Inflammatory macrophage treated with lipopolysaccharide for 4 hours (primary cell): ENCODE measurements at regions not wholly inside any gene's neighbourhood (a gene's known extent, or its start where the extent isn't known, plus 50 kb on each side); places are given as distances from the start of the nearest gene placed in this dataset.
"Not testable (repeated sequence)": the region's sequence is repeated elsewhere in the genome, so short reads cannot be mapped to it uniquely, and the experiment has no call there.

ENCODE experiments used
- DNase-seq: peaks from one replicate; pipeline ENCODE4 v3.0.0-alpha.2; 2020

DNA sequence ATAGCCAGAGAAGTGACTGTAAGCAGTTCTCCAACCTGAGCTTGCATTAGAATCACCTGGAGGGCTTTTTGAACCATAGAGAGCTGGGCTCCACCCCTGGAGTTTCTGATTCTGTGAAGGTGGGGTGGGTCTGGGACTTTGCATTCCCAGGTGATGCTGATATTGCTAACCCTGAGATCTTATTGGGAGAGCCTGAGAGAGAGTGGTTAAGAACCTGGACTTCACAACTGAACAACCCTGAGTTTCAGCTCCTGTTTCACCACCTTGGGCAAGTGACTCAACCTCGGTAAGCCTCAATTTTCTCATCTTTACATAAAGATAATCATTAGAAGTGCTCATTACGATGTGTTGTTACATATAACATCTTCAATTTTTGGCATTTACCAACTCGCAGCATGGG is 498.6 kb downstream of the EBF1 start:
- DNase-seq, result no peak

DNA sequence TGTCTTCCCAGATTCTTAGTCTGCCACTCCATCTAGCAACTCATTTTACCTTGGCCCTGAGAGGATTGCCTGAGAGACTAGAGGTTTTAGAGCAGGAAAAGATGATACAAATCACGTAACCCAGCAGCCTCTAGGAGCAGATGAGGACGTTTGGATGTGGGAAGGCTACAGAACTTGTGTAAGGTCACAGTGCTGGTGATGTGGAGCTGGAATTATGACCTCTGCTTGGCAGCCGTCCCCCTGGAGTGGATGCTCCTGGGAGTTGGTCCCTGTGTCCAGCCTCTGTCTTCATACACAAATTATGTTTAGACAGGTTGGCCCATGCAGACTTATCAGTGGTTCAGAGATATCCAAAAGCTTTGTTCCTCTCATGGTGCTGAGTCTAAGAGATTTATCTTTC is 499.0 kb downstream of the EBF1 start:
- DNase-seq, result no peak

DNA sequence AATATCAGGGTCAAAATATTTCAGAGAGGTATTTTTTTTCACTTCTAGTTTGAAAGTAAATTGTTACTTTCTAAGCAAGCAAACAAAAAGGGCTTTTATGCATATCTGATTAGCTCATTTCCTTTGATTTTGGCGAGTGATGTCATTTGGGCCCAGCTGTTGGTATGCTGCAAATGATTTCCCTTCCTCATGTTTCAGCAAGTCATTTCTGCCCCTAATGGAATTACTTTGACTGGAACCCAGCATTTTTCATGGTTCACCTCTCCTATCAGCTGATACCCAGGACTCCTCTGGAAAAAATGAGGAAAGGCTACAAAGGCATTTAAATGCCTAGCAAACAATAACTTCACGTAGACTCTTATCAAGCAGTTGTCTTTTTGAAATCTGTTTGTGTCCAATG is 500.6 kb downstream of the EBF1 start:
- DNase-seq, result peak; percentile 37

DNA sequence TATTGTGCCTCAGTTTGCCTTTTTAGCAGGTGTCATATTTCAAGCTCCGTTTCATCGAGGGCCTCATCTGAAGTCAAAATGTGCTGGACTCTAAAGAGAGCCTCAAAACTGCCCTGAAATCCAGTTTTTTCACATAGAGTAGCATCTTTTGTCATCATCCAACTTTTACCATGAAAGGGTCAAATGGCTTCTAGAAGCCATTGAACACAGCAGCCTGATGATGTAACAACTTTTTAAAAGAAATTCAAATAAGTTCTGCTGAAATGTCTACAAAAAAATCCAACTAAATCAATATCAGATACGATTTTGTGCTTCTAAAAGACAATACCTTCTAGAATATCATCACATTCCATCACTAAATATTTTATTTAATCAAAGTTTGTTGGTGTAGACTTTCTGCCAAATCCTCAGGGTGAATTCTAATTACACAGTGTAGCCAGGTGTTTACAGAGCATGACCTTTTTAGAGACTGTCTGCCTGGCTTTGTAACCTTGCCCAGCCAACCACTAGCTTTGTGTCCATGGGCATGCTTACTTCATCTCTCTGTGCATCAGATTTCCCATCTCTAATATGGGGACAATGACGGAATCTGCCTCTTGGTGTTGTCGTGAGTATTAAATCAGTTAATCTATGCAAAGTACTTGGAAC is 505.0 kb downstream of the EBF1 start:
- DNase-seq, result no peak

DNA sequence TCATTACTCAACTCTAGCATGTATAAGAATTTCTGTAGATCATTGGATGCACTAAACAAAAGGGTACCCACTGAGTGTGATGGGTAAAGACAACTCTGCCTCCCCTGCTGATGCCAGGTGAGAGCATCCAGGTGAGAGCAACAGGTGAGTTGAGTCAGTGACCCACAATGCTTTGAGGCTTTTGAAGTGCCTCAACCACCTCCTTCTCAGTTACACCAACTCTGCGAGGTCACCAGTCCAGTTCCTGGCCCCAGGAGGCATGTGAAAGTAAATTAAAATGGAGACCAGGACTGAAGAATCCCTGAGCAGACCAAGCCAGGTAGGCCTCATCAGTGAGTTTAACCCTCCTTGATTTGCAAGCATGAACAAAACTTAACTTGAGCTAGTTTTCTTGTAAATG is 505.8 kb downstream of the EBF1 start:
- no peak for DNase-seq

DNA sequence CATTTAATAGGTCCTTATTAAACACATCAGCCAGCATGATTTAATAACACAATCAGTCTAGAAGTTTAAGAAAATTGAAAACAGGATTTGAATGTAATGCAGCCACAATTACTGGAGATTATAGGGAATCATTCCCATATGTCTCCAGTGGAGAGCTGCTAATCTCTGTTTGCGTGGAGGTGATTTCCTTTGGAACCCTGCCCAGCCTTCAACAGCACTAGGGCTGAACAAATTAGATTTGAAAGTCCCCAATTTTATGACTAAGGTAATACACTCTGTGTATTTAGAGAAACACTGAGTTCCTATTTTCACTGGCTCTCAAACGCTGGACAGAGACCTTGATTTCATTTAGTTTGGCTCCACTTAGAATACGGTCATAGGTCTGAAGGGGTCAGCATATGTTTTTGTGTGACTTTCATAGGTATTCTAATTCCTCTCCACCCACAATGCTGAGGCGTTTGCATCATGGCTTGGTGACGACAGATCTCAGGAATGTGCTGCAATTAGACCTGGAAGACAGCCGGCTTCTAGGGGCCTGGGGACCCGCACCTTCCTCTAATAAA is 508.3 kb downstream of the EBF1 start:
- no peak for DNase-seq

DNA sequence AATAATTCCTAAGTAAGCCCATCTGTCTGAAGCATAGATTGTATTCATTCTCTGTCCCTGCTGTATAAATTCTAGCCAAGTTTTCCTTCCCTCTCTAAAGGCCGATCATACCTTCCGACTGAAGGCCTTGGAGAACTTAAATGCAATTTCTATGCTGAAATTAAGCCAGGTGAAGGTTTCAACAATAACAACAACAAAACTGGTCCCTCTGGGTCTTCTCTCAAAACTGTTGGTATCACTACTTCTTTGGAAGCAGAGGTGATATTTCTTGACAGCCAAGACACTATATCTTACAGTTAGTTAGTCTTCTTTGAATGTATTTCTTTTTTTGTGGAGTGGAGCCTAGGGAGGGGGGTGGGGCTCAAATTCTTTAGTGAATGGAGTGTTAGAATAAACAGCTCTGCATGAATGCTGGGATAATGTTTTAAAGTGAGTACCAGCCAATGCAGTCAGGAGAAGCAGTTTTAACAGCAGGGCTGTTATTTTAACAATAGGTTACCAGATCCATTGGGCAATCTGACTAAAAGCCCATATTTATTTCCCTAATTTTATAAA is 508.9 kb downstream of the EBF1 start:
- DNase-seq, result no peak

DNA sequence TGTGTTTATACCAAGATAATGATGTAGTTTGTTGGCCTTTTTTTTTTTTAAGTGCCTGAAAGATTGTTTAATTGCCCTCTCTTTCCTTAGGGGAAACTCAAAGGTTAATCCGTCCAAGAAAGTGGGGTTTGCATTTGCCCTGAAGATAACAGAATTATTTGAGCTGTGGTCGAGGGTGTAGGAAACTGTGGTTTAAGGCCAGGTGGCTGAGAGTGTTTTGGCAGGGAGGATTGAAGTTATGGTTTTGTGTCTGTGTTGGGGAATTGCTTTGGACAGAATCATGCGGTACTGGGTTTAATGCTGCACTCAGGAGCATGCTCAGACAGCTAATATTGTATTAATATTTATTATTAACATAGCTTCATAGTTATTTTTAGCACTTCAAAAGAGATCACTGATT is 509.8 kb downstream of the EBF1 start:
- DNase-seq, result no peak

DNA sequence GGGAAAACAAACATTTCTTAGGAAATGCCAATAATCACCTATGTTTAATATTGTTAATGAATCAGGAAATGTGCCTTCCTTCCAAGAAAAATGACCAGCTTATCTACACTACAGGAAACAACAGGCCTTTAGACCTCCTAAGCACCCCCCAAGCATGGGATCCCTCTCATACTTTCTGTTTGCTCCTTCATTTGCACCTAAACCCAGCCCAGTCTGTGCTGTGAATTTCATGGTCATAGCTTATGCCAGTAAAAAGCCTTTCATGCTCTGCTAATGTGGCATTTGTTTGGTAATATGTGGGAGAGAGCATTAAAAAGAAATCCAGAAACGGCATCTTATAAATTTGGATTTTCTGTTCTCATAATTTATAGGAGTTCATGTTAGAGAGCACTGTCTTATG is 511.1 kb downstream of the EBF1 start:
- no peak for DNase-seq

DNA sequence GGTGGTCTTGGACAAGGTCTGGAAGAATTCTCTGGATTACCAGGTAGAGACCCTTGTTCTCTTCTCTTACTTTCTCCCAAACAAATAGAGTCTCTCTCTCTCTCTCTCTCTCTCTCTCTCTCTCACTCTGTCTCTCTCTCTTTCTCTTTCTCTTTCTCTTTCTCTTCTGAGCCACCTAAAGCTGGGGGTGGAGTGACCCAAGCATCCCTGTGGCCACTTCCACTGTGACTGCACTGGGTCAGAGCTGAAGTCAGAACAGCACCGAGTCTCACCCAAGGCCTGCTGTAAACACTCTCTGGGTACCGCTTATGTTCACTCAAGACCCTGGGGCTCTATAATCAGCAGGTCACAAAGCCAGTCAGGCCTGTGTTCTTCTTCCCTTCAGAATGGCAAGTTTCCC is 513.7 kb downstream of the EBF1 start:
- no peak for DNase-seq

DNA sequence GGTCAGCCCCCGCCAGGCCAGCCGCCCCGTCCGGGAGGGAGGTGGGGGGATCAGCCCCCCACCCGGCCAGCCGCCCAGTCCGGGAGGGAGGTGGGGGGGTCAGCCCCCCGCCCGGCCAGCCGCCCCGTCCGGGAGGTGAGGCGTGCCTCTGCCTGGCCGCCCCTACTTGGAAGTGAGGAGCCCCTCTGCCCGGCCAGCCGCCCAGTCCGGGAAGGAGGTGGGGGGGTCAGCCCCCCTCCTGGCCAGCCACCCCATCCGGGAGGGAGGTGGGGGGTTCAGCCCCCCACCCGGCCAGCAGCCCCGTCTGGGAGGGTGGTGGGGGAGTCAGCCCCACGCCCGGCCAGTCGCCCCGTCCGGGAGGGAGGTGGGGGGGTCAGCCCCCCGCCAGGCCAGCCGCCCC is 517.0 kb downstream of the EBF1 start:
- DNase-seq, result not testable (repeated sequence)

DNA sequence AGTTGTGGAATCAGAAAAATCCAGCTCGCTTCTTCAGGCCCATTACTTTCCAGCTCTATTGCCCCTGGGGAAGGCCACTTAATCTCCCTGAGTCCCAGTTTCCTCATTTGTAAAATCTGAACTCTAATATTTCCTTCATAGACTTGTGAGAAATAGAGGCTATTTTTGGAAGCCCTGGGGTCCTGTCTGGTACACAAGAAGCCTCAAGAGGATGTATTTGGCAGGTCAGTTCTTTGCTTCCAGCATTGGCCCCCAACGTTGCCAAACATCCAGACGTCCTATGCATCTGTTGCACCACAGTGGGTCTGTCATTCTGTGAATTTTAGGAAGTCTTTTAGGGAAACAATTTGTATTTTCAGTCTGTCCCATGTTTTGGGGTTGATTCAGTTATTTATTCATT is 525.9 kb downstream of the EBF1 start:
- DNase-seq, result no peak

DNA sequence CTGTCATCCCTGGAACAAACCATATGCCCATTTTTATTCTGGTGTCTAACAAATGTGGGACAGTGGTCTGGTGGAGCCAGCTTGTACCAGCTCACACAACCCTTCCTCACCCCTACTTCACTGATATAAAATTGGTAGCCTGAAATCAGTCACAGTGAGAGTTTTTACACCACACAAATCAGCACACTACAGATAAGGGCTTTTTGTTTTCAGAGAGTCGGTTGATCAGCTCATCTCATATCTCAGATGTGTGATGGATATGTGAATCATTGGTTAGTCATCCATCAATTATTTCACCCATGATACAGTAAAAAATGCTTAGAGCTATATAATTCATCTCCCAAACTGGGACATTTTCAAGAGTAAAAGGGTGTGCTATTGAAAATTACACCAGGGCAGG is 529.2 kb downstream of the EBF1 start:
- DNase-seq, result no peak

DNA sequence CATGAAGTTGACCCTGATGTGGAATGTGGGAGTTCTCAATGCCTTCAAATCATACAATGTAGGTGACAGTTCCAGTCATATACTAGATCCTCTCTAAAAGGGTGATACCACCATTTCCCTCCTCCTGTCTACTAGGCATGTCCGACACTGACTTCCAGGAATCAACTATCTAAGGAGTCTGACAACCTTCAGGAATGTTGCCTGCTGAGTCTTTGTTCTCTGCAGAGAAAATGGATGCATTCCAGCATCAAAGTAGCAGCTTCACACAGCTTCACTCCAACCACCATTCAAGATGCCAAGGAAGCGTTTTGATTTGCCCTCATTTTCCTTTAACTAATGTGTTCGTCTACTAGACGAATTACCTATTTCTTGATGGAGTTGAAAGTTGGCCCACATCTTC is 530.2 kb downstream of the EBF1 start:
- no peak for DNase-seq

DNA sequence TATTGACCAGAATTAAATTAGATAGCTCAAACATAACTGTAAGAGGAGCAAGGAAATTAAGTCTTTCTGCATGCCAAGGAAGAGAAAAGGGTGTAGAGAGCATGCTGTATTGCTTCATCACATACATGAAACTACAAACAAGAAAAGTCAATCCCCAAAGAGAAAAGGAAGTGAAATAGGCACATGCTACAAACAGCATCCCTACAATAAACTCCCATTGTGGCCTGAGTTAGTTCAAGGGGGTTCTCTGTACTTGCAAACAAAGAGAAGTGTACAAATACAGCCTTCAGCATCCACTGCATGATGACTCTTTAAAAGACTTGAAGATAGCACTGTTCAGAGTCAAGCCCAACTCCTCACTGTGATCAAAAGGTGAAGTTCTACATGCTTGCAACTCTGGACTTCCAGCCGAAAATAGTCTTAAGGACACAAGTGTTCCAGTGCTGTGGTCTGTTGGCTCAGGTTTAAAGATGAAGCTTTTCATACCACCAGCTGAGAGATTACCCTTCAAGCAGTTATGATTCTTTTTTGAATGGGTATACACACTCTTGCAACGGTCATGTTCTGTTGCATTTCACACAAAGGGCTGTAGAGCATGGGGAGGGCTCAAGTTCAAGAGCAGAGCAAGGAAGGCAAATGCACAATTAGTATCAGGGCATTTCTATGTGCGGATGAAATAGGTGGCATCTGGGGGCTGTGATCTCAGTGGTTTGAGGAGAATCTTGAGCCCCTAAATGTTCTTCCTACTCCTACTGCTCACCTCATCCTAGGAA is 534.5 kb downstream of the EBF1 start:
- peak; percentile 24 for DNase-seq

DNA sequence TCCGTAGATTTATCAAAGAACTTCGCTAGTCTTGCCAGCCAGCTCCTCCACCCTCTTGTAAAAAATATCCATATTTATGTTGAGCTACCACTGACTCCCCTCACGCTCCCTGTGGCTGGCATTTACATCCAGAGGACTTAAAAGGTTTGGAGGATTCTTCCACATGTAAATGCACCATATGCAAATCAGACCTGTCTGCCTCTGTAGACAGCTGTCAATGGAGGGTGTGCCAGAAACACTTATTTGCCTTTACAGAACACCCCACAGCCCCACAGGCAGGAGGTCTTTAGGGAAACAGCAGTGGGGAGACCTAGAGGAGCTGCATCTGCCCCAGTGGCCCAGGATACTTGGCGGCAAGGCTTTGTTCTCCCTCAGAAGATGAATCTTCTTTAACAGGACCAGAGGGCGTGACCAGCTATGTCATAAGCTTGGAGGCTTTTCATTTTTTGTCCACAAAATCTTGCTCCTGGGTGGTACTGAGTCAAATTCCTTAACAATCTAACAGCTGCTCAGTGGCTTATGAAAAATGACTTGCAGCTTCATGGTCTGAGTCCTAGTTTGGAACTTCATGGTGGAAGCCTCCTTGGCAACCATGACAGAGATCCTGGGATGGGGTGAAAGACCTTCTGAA is 535.8 kb downstream of the EBF1 start:
- no peak for DNase-seq

DNA sequence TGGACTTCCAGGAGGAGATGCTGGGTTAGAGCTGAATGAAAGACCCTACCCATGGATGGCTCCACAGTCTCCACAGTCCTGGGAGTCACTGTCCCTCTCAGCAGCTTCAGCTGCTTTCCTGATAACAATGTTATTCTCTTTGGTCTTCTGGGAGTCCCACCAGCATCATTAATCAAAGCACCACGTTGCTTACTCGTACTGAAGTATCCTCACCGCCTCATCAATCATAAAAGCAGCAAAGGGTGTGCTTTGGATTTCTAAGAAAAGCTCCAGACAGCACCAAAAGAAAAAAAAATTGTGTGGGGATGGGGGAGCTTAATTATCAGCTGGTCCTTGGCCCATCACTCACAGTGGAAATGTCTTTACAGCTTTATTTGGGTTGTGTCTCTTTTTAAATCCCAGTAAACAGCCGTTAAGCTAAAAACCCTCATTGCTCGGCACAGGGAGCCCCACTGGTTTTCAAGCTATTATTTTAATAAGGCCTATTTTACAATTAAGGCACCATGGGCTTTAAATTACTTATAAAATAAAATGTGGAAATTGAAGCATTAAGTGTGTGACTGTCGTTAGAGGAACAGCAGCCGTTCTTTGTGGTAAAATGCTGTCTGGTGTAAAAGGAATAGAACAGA is 538.0 kb downstream of the EBF1 start:
- no peak for DNase-seq

DNA sequence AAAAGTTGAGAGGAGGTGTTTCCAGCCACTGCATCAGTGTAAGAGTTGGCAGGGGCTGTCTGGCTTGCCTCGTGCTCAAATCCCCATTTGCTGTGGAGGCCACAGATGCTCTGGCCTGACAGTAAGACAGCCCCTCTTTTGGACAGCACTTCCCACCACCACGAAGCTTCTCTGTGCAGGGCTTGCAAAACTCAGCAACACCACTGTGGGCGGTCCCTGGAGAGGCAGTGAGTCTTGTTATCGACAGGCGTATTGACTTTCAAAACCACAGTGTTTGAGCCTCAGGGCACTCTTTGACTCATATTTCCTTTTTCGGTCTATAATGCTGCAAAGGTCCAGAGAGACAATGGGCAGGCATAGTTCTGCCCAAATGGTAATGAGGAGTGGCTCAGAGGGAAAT is 539.5 kb downstream of the EBF1 start:
- peak; percentile 47 for DNase-seq

DNA sequence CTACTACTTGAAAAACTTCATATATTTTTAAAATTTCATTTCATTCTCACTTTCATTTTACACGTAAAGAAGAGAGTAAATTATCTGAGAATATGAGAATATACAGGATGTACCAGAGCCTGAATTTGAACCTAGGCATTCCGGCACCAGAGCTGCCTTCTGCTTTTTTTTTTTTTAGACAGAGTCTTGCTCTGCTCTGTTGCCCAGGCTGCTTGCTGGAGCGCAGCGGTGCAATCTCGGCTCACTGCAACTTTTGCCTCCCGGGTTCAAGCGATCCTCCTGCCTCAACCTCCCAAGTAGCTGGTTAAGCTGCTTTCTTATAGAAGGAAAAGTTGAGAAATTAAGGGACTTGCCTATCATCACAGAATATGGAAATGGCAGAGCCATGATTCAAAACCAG is 540.1 kb downstream of the EBF1 start:
- no peak for DNase-seq

DNA sequence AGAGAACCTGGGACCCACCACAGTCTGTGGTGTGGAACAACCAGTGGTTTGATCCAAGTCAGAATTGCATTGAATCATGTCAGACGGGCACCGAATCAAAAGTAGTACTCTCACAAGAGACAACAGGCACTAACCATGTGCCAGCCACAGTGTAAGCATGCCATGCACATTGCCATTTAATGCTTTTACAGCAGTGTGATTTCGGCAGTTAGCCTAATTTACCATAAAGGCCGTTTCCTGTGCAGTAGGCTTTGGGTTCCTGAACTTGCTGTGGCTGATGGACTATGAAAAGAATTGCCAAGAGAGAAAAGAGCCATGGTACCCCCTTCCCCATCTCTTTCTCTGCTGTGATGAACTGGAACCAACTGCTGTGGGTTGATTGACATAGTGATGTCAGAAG is 540.6 kb downstream of the EBF1 start:
- DNase-seq, result no peak

DNA sequence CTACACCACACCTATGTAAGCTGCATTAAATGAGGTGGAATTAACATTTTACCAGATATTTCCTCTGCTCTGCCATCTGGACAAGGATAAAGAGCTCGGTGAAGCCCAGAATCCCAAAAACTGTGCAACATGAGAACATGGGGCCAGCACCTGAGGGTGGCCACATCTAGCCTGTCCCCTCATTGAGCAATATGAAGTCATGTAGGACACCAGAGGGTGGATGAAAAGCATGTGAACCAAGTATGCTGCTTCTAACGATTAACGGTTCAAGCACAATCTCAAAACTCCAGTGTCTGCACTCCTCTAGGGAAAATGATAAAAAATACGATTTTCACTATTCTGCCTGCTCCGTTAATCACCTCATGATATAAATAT is 545.8 kb downstream of the EBF1 start:
- DNase-seq, result no peak

DNA sequence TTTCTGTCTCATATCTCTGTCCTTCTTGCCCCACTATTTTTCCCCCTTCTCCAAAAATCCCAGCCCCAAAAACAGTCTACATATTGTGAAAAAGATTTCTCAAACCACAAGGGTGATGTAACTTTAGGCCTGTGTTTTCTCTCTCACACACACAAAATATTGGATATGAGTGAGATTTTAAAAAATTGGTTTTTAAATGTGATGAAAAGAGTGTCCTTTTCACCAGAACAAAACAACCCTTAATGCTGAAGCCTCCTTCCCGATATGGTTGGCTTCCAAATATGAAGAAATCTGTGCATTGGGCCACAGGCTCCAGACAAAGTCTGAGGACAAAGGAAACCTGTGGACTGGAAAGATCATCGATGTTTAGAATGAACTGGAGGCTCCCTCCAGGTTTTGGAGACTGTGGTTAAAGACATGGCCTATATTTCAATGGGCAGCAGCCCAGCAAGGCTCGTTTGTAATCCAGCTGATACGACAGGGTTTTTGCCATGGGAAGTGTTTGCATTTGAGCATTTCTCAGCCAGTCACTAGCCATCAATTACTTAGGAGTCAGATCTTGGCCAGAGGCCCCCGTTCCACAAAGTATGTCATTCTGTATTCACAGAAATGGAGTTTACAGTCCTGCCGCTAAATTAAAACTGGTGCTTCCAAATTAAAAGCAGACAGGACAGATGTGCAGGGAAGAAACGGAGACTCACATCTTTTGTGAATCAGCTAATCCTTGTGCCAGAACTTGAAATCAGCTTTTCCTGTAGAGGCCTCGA is 546.3 kb downstream of the EBF1 start:
- no peak for DNase-seq

DNA sequence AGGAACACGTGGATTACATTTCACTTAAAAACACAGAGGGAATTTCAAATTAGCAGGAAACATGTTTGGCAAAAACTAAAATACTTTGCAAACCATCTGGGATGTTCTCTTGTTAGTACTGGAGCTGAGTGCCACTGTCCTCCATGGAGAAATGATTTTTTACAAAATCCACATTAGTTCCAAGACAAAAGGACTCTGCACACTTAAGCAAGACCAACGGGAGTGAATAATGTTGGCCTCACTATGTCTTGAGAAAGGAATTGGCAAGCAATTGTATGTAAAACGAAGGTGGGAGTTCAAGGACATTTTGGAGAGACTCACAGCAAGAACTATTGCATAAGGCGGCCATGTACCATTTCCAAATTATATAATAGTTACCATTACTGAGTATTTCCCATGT is 547.5 kb downstream of the EBF1 start:
- DNase-seq, result no peak
